ENCODE measurements at regions not wholly inside any gene's neighbourhood (a gene's known extent, or its start where the extent isn't known, plus 50 kb on each side); places are given as distances from the start of the nearest gene placed in this dataset.

DNA sequence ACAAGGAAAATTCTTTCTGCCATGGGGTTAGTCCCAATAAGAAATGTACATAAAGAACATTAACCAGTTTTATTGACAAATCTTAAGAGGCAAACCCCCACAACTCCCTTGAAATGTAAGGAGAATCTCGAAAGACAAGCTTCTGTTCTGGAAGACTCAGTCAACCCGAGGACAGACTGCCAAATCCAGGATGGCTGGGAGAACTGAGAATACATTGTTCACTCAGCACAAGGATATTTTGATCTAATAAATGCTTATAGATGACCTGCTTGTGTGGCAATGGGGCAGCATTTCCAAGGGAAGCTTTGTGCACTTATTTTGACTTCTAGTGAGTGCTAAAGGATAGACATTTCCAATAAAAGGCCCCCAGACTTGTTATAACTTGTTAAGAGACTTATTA is 280.4 kb downstream of the DHX15 start:
- no peak for TF ChIP-seq CTCF (IDR thresholded peaks at IDR 0.05)
- H3K27me3 Mint-ChIP-seq (ENCODE audit: low read depth): peaks cover 2% of the 10 kb centered on the region
- no peak for DNase-seq (ENCODE audit: low spot score)
- no peak overlapping the region for H3K27ac Mint-ChIP-seq (ENCODE audit: unreplicated experiment)
- peaks cover 3% of the 10 kb centered on the region for H3K9me3 Mint-ChIP-seq (ENCODE audit: low read depth)
- H3K4me1 Mint-ChIP-seq (ENCODE audit: low read depth): no peaks in the 10 kb centered on the region
- H3K36me3 Mint-ChIP-seq (ENCODE audit: low read depth): no peaks in the 10 kb centered on the region
- H3K4me3 Mint-ChIP-seq (ENCODE audit: unreplicated experiment): no peak overlapping the region

DNA sequence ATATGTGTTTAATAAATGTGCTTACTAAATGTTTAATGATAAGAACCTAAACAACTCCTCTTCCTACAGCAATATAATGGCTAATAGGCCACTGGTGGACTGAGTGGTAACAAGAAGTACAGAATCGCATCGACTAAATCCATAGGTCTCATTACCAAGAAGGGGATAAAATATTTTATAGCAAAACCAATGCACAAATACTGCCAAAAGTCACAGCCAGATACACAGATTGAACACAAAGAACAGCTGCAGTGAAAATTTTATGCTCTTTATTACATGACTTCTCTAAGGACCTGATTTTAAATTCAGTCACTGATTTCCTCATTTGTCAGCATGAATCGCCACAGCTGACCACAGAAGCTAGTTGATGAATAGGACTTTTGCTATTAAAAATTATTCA is 285.4 kb downstream of the DHX15 start:
- Mint-ChIP-seq H3K4me1 (ENCODE audit: low read depth) (no peaks in the 10 kb centered on the region), H3K27me3 (ENCODE audit: low read depth) (no peaks in the 10 kb centered on the region), H3K9me3 (ENCODE audit: low read depth) (peaks cover 5% of the 10 kb centered on the region), H3K27ac (ENCODE audit: unreplicated experiment) (no peak overlapping the region), H3K4me3 (ENCODE audit: unreplicated experiment) (no peak overlapping the region), H3K36me3 (ENCODE audit: low read depth) (no peaks in the 10 kb centered on the region)
- no peak for DNase-seq (ENCODE audit: low spot score)
- TF ChIP-seq CTCF (IDR thresholded peaks at IDR 0.05): no peak

DNA sequence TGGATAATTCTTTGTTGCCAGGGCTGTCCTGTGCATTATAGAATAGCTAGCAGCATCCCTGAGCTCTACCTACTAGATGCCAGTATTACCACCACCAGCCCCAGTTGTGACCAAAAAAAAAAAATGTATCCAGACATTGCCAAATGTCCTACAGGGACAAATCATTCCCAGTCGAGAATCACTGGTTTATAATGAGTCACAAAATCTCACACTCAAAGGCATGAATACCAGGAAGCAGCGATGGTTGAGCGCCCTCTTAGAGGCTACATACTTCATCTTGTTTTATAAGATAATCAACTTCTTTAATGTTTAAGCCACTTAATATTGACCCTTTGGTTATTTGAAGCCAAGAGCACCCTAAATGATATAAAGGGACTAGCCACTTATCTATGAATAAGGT is 297.3 kb downstream of the DHX15 start:
- Mint-ChIP-seq H3K4me3 (ENCODE audit: unreplicated experiment) (no peak overlapping the region), H3K4me1 (ENCODE audit: low read depth) (no peaks in the 10 kb centered on the region), H3K27ac (ENCODE audit: unreplicated experiment) (no peak overlapping the region), H3K36me3 (ENCODE audit: low read depth) (no peaks in the 10 kb centered on the region), H3K27me3 (ENCODE audit: low read depth) (peaks cover 11% of the 10 kb centered on the region), H3K9me3 (ENCODE audit: low read depth) (no peaks in the 10 kb centered on the region)
- DNase-seq (ENCODE audit: low spot score): no peak
- no peak for TF ChIP-seq CTCF (IDR thresholded peaks at IDR 0.05)

- DNase-seq (ENCODE audit: low spot score): no peak
- no peak for TF ChIP-seq CTCF (IDR thresholded peaks at IDR 0.05)
- Mint-ChIP-seq H3K27ac (ENCODE audit: unreplicated experiment) (no peak overlapping the region), H3K9me3 (ENCODE audit: low read depth) (peaks cover 4% of the 10 kb centered on the region), H3K4me3 (ENCODE audit: unreplicated experiment) (no peak overlapping the region), H3K27me3 (ENCODE audit: low read depth) (peaks cover 11% of the 10 kb centered on the region), H3K4me1 (ENCODE audit: low read depth) (no peaks in the 10 kb centered on the region), H3K36me3 (ENCODE audit: low read depth) (no peaks in the 10 kb centered on the region)
Measured at GRCh38 chr4:24285759-24286158, 298.6 kb downstream of the DHX15 start.

- no peak for TF ChIP-seq CTCF (IDR thresholded peaks at IDR 0.05)
- Mint-ChIP-seq H3K36me3 (ENCODE audit: low read depth) (no peaks in the 10 kb centered on the region), H3K4me3 (ENCODE audit: unreplicated experiment) (no peak overlapping the region), H3K4me1 (ENCODE audit: low read depth) (peaks cover 9% of the 10 kb centered on the region), H3K27me3 (ENCODE audit: low read depth) (peaks cover 7% of the 10 kb centered on the region), H3K9me3 (ENCODE audit: low read depth) (peaks cover 4% of the 10 kb centered on the region), H3K27ac (ENCODE audit: unreplicated experiment) (no peak overlapping the region)
- no peak for DNase-seq (ENCODE audit: low spot score)
Measured at GRCh38 chr4:24282446-24282845, 301.9 kb downstream of the DHX15 start.

Measured in chondrocyte (in vitro differentiated cells).